HCEC 1CT (cell line): ENCODE measurements at regions not wholly inside any gene's neighbourhood (a gene's known extent, or its start where the extent isn't known, plus 50 kb on each side); places are given as distances from the start of the nearest gene placed in this dataset.
"Not testable (repeated sequence)": the region's sequence is repeated elsewhere in the genome, so short reads cannot be mapped to it uniquely, and the experiment has no call there.

Experiments
- DNase-seq: peaks from one replicate; pipeline ENCODE4 v3.0.0-alpha.2; 2017

DNA sequence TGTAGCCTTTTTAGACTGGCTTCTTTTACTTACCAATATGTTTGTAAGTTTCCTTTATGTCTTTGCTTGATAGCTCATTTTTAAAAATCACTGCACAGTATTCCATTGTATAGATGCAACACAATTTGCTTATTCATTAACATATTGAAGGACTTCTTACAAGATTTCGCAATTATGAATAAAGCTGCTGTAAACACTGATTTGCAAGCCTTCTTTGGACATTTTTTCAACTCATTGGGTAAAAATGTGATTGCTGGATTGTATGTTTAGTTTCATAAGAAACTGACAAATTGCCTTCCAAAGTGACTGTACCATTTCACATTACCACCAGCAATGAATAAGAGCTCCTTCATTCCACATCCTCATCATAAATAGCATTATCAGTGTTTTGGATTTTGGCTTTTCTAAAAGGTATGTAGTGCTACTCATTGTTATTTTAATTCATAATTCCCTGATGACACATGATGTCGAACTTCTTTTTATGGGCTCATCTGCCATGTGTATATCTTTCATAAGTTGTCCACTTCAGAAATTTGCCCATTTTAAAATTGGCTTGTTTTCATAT lies 80.7 kb downstream of the TFAP2B start:
- no peak for DNase-seq

DNA sequence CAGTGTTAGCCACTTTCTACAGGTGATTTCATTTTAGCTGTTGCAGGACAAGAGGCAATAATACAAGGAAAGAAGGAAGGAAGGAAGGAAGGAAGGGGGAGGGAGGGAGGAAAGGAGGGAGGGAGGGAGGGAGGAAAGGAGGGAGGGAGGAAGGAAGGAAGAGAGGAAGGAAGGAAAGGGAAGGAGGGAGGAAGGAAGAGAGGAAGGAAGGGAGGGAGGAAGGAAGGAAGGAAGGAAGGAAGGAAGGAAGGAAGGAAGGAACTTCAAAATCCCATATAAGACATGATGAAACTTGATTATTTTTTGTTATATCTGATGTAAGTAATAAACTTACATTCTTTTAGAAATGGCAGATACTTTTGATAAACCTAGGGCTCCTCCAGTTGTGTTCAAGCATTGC lies 83.6 kb downstream of the TFAP2B start:
- no peak for DNase-seq

DNA sequence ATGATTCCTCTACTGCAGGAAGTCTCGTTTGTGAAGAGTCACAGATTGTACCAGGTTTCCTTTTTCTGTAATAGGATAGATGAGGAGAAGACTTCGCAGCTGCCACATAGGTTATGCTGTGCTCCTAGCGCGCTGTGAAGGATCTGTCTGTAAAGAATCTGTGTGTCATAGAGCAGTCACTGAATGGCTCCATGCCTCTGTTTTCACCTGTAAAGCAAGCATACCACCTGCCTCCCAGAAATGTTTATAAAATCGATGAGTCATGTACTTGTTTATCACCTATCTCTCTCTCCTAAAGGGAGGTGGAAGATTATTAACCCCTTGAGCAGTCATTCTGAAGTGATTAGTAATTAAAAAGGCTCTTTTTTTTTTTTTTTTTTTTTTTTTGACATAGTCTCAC lies 86.6 kb downstream of the TFAP2B start:
- no peak for DNase-seq

DNA sequence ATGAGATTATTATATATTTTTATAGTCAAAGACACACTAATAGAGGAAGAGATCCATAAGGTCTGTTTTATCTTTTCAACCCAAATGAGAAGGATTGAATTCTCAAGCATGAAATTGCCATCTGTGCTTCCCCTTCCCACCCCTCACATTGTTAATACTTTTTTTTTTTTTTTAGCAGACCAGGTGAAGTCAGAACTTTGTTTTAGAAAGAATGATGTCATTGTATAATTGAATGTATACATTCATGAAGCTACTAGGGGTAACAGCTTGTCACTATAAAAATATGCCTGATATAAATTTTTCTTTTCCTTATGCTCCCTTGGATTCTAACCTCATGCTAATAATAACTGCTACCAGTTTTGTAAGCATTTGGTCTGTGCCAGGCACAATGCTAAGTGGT lies 88.9 kb downstream of the TFAP2B start:
- DNase-seq, result no peak

DNA sequence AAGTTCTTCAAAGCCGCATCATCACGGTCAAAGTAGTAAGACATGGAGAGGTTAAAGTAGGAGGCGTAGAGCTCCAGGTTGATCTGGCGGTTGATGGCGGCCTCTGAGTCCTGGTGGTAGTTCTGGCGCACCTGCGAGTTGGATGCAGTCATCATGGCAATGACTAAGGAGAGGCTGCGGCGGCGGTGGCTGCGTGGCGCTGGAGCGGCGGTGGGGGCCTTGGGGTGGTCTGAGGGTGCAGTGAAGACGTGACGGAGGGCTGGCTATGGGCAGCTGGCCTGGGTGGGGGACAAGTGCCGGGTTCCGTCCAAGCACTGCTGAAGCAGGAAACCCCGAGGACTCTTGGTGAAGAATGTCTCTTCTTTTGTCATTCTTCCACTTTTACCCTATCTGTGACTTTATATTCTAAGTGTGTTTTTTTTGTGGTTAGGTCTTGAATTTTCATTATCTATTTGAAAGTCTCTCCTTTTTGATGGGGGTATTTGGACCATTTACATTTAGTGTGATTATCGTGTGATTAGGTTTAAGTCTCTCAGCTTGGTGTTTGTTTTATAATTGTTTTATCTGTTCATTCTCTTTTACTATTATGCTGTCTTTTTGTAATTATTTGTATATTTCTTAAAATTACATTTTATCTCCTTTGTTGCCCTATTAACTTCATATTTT lies 94.6 kb downstream of the TFAP2B start:
- DNase-seq, result no peak

DNA sequence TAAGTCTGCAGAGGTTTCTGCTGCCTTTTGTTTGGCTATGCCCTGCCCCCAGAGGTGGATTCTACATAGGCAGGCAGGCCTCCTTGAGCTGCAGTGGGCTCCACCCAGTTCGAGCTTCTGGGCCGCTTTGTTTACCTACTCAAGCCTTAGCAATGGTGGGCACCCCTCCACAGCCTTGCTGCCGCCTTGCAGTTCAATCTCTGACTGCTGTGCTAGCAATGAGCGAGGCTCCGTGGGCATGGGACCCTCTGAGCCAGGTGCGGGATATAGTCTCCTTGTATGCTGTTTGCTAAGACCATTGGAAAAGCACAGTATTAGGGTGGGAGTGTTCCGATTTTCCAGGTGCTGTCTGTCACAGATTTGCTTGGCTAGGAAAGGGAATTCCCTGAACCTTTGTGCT lies 102.7 kb downstream of the TFAP2B start:
- not testable (repeated sequence) for DNase-seq

DNA sequence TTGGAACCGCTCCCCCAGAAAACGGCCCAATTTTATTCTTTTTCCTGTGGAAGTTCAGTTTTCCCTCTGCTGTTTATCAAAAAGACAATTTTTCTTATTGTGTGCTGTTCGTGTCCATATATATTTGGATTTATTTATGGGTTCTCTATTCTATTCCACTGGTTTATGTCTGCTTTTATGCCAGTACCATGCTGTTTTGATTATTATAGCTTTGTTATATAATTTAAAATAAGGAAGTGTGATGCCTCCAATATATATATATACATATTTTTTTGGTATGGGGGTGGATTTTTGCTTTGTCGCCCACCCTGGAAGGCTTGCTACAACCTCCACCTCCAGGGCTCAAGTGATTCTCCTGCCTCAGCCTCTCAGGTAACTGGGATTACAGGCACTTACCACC lies 103.3 kb downstream of the TFAP2B start:
- no peak for DNase-seq

DNA sequence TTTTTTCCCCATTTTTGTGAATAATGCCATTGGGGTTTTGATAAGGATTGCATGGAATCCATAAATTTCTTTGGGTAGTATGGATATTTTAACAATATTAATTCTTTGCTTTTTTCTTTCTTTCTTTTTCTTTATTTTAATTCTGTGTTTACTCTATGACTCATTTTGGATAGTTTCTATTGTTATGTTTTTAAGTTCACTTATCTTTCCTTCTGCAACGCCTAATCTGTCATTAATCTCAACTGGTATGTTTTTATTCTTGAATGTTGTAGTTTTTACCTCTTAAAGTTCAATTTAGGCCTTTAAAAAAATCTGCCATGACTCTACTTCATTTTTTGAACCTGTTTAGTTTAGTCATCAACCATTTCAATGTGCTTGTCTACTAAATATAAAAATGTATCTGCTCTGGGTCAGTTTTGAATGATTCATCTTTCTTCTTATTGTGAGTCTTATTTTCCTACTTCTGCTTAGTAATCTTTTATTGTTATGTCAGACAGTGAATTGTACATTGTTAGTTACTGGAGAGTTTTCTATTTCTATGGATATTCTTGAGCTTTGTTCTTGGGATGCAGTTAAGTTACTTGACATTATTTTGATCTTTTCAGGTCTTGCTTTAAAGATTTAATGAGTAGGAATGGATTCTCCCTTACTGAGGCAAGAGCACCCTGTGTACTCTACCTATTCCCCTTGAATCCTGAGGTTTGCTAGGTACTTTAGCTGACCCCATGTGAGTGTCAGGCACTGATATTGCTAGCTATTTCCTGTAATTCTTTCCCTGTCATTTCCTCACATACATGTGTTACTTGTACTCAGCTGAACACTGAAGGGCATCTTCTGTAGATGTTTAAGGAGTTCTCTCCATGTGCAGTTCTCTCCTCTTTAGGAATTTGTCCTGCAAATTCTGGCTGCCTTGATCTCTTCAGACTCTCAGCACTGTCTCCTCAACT lies 104.2 kb downstream of the TFAP2B start:
- no peak for DNase-seq

DNA sequence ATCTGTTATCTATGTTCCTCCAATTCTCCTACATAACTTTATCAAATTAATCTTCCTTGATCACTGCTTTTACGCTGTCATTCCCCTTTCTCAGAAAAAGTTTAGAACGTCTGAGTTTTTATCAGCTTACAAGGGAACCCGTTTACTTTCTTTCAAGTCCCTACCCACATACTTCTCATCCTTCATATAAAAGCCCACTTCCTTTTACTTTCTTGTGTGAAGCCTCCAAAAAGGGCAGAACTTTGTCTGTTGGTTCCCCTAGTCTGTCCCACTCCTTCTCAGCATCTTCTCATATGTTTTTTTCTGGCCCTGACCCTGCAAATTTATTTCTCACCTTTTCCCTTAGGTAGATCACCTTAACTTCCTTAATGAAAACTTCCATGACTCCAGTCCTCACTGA lies 106.1 kb downstream of the TFAP2B start:
- no peak for DNase-seq

DNA sequence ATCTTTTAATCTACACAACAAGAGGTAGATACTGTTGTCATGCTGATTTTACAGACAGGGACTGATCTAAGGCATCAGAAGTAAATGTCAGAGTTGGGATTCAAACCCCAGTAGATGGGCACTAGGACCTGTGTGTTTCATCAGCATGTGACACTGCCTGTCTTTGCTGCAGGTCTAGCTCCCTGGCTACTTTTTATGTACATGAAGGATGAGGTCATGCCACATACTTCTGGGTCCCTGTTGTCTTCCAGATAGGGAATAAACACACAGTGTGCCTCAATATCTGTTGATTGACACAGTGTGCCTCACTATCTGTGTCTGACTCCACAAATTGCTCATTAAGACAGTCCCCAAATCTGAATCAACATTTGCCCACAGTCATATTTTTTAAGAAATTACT lies 106.9 kb downstream of the TFAP2B start:
- no peak for DNase-seq

DNA sequence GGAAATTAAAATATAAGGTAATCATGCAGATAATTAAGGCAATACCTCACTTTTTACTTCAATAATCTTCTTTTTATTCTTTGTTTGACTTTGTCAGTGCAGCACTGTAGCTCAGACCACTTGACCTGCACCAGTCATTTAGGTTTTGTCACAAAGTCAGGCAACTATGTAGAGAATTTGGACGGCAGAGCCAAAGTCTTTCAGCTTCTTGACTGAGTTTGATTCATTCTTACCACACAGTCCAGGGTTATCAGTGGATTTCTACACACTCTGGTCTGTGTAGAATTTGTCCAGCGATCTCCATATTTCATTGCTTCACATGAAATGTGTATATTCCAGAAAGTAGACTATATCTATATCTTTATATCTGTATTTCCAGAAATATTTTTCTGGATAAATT lies 107.3 kb downstream of the TFAP2B start:
- DNase-seq, result no peak

DNA sequence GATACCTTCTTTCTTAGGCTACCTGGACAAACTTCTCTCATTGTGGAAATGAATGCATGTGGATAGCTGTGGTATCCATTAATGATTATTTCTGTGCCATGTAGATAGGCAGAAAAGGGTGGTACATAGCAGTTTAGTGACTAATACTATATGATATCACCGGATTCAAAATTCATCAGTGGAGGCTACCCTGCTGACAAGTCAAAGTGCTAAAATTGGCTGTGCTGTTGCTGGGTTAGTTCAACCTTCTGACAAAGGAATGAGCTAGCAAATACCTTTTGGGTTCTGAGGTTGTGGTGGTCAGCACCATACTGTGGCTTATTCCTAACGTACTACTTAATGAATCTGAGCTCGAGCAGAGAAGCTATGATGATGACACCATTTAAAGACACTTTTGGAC lies 109.1 kb downstream of the TFAP2B start:
- DNase-seq, result no peak

DNA sequence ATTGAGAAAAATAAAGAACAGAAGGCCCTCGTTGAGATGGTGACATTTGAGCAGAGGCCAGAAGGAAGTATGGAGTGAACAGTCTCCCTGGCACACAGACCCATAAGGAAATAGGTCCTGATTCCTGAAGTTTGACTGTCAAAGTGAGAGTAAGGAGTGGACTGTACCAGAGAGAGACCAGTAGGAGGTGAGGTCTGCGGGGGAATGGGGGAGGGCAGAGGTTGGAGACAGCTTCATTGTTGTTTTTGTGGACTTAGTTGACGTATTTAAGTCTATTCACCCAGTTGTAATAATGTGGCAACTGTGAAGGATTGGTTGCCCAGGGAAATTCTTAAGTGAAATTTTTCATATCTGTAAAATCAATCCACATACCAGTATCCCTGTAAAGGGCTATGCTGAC lies 110.7 kb downstream of the TFAP2B start:
- no peak for DNase-seq

DNA sequence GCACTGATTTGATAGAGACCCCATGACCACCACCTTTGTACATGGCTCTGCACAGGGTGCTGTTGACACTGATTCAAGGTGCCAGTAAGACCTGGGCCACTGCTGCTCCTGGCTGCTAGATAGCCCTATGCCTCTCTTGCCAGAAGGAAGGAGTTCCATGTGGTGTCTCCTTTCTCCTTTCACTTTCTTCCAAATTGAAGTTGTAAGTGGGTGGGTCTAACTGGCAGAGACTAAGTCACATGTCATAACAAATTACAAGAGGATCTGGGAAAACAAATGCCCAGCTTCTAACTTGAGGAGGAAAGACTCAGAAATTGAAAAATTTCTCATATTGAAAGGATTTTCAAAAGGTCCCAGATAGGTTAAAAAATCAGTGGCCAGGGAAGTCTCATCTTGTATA lies 116.8 kb downstream of the TFAP2B start:
- DNase-seq, result no peak

DNA sequence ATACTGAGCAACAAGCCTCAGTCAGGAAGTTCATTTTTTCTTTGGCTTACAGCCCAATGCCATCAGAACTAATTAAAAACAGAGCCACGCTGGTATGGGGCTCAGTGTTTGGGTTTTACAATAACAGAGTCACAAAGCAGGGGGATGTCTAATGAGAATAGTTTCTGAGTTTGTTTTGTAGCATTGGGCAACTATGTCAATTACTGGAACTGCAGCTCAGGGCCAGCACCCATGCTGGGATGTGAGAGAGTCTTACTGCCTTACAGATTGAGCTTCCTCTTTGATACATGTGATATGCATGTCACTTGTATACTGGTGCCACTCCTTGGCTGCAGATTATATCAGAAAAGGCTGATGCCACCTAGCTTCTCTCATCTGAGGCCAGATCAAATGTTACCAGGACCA lies 117.6 kb downstream of the TFAP2B start:
- no peak for DNase-seq

DNA sequence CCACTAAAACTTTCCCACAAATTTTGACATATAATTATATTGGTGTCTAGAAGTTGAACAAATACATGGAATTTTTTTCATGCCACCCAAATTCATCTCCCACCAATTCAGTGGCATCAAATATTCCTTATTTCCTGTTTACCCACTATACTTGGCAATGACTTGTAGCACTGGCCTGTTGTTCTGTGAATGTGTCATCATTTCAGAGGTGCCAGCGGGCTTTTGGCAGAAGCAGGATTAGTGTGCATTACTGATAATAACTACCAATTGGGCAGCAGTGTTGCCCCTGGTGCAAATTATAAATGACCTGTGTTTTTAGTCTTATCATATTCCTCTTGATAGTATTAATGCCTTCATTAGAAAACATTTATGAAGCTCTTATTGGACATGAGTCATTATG lies 121.3 kb downstream of the TFAP2B start:
- no peak for DNase-seq

DNA sequence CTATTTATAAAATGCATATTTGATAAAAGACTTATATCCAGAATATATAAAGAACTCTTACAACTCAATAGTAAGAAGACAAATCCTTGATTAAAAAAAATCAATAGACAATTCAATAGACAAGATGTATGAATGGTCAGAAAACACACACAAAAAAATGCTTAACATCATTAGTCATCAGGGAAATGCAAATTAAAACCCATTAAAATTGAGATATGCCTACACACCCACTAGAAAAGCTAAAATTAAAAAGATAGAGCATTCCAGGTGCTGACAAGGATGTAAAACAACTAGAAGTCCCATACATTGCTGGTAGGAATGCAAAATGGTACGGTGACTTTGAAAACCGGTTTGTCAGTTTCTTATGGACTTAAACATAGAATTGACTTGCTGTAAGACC lies 127.1 kb downstream of the TFAP2B start:
- no peak for DNase-seq

DNA sequence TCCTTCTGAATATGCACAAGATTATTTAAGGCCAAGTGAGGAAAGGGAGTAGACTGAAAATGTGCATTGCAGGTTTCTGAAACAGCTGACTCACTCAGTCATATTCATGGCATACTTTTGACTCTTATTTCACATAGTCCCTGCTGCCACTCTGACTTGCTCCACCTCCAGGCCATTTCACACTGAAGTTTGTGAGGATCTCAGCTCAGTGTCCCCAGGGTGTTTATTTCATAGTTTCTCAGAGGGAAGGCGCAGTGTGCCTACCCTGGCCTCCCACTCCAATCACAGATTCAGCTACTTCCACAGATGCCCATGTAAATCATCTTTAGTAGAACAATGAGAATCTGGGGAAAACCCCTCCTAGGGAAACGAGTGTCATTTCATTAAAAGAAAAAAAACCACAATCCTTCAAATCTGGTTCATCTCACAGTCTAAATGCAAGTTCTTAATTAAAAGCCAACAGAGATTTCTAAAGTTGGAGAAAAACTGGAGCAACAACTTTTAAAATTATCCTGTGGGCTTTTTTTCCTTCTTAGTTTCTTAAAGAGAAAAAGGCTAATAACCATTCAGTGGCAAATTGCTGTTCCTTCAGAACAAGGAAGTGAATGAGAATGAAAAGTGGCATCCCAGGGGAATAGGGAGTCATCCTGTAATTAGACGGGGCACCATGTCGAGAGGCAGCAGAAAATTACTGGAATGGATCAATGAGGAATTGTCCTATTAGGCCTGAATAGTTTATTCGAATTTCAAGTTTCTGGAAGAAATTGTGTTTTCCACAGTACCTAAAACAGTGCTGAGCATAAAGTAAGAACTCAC lies 133.6 kb downstream of the TFAP2B start:
- DNase-seq, result no peak

DNA sequence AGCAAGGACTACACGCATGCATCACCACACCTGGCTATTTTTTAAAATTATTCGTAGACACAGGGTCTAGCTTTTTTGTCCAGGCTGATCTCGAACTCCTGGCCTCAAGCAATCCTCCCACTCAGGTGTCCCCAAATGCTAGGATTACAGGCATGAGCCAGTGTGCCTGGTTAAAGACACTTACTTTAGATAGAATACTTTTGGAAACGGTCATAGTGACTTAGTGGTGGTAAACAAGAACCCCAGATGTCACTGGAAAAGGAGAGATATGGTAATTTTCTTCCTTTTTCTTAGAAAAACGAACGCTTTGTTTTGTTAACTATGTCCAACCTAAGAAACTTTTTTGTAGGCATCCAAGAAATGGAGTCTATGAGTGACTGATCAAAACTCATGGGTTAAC lies 137.3 kb downstream of the TFAP2B start:
- no peak for DNase-seq

DNA sequence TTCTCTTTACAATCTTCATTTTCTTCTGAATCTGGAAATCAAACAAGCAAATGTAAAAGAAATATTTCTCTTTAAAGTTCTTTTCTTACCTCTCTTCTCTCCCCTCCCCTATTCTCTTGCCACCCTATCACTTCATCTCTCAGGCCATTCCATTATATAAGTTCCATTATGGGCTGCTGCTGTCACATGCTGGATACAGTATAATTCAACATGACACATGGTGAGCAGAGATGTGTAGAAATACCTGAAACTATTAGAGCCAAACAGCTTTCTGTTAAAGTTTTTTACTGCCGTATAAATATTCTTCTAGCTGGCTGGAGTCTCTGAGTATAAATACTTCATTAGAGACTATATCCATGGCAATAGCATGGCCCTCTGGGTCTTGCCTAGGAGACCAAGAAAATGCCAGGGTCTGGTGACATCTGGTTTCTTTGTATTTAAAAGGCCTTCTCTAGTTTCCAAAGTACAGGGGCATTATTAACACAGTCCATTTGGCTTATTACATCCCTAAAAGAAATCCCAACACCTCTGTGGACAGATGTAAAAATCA lies 139.6 kb downstream of the TFAP2B start:
- no peak for DNase-seq

DNA sequence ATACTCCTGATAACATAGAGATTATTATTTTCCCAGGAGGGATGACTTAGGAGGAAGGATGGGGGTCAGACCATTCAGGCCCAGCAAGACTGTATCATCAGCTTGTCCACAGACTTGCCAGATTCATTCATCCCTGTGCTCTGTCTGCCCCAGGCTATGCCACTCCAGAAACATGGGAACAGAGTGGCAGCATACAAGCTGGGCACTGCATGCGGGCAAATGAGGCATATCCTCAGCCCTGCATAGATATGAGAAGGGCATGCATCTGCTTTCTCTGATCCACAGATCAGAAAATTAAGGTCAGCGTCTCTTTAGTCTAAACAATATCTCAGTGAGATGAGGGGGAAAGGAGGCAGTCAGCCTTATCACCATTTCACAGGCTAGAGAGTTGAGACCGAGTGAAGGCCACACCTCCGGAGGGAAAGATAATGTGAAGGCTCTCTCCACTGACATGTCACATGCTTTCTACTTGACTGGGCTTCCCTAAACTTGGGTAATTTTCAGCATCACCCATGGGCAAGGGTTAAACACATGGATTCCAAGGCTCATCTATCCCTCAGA lies 140.5 kb downstream of the TFAP2B start:
- no peak for DNase-seq

DNA sequence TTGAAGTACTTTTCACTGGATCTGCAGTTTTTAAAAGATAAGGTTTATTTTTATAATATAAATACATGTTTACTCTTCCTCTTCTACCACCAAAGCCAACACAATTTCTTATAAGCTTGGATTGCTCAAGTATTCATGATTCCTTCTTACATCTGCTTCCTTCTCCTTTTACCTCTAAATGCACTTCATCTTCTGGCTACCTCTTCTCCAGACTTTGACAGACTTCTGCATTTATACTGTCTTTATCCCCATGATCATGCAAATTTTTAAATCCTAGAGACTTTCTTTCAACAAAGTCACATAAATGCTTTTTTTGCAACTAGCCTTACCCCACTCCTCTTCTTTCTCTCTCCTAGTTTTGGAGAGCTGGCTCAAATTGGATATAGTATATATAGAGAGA lies 142.9 kb downstream of the TFAP2B start:
- no peak for DNase-seq
